GM21717 (cell line): ENCODE measurements at regions not wholly inside any gene's neighbourhood (a gene's known extent, or its start where the extent isn't known, plus 50 kb on each side); places are given as distances from the start of the nearest gene placed in this dataset.

ENCODE experiments used
- ATAC-seq: cut with Tn5 transposase; IDR thresholded peaks from one replicate; pipeline ENCODE4 v1.9.1; 2021; ENCODE audit warnings: mild to moderate bottlenecking, moderate library complexity; ENCODE audit not compliant: unreplicated experiment

- no peak for ATAC-seq
These were observed 87.9 kb downstream of the THBS2 start for GRCh38 chr6:169165561-169166300.

- ATAC-seq: no peak
These were observed 88.7 kb downstream of the THBS2 start for GRCh38 chr6:169164986-169165385.

GRCh38 chr6:169164451-169164850 lies 89.2 kb downstream of the THBS2 start:
- ATAC-seq: no peak

DNA sequence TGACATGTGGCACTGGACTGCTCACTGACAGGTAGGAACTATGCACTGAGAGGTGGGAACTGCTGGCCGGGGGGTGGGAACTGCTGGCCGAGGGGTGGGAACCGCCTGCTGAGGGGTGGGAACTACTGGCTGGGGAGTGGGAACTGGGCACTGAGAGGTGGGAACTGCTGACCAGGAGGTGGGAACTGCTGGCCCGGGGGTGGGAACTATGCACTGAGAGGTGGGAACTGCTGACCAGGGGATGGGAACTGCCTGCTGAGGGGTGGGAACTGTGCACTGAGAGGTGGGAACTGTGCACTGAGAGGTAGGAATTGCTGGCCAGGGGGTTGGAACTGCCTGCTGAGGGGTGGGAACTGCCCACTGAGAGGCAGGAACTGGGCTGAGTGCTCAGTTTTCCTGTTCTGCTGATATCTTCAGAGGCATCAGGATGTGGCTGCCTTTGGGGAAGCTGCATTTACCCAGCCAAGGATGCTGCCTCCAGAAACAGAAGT lies 90.2 kb downstream of the THBS2 start:
- no peak for ATAC-seq

- ATAC-seq: no peak
These were observed 90.8 kb downstream of the THBS2 start for GRCh38 chr6:169162752-169163407.

DNA sequence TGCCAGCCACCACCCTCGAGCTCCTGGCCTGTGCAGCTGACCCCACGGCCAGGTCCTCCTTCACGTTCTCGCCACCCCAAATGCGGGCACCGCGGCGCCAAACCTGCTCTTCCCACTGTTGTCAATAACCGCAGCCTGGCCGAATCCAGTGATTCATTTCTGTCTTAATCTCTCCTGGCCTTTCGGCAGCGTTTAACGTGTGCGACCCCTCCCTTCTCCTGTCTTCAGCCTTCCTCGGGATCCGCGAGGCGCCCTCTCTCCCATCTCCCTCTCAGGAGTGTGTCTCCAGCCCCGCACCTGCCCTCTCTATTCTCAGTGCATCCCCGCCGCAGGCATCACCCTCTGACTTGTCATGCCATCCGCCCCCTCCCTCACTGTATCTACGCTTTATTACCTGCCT lies 91.4 kb downstream of the THBS2 start:
- no peak for ATAC-seq

DNA sequence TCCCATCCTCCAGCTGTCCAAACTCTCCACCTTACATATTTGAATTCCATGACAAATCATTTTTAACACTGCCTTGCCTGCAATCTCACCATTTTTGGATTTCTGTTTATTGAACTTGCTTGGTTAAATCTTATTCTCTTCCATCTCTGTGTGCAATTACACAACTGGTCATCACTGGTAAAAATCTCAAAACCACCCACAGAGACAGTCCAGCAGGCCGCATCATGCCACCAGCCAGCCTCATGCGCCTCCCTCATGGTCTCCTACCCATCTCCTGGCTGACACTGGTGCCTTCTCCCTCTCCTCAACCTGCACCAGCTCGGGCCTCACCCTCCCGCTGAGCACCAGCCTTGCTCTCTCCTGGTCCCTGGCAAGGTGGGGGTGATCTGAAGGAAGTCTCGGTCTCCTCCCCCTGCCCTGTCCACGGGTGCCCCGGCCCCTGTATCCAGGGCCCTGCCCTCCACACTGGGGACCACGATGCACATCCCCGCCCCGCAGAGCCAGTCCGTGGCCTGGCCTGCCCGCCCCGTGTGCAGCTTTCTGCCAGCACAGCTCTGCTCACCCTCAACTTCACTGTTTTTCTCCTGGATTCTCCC lies 92.0 kb downstream of the THBS2 start:
- no peak for ATAC-seq

DNA sequence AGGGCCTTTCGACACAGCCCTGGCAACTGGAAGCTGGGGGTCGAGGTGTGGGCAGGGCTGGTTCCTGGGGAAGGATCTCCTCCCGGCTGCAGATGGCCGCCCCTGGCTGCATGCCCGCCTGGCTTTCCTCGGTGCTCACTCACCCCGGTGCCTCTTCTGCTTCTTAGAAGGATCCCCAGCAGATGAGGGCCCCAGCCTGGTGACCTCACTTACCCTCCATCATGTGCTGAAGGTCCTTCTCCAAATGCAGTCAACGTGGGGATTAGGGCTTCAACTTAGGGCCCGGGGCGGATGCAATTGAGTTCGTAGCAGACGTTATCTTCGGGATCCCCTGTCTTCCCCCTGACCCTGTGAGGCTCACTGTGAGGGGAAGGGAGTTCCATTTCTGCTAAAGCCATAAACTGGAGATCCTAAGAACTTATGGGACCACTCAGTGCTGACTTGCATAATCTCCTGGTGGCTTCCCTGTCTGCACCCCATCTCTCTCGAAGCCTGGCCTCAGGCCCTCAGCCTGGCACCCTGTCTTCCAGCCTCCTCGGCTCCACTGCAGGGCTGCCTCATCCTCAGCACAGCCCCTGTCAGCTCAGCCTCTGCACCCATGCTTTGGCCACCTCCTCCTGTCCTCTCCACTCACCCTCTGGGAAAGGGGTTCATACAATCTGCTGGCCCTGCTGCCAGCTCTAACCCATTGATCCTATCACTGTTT lies 92.6 kb downstream of the THBS2 start:
- ATAC-seq: no peak

GRCh38 chr6:169160091-169160854 lies 93.4 kb downstream of the THBS2 start:
- no peak for ATAC-seq

DNA sequence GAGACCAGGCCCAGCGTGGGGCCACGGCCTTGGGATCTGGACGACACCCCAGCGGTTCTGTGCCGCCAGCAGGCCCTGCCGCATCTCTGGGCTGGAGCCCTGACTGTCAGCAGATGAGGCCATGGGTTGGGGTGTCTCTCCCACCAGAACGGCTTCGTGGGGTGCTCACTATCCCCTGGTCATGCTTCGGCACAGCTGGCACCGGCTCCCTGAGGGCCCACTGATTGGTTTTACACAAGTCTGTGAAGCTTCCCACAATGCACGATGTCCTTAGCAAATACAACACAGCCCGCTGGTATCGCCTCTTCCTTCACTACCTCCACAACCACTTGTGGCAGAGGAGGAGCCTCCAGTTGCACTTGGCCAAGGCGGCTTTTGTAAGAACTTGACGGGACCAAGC lies 94.3 kb downstream of the THBS2 start:
- ATAC-seq: no peak

- ATAC-seq: no peak
These were observed 95.0 kb downstream of the THBS2 start for GRCh38 chr6:169158691-169159090.

DNA sequence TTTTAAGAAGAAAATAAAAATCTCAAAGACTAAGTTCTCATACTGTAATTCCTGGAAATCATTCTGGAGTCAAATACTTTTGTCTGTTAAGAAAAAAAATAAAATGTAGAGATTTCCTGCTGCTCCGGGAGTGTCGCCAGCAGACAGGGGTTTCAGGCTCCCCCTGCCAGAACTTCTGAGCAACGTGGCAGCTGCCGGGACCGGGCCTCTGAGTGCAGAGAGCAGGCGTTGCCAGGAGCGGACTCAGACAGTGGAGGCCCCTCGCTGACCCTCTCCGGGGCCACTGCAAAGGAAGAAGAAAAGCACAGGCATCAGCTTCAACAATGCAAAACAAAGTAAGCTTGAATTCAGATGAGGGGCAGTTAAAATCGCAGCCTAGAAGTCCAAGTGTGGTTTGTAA lies 95.5 kb downstream of the THBS2 start:
- ATAC-seq: no peak

GRCh38 chr6:169157197-169158148 lies 96.2 kb downstream of the THBS2 start:
- ATAC-seq: no peak

GRCh38 chr6:169156793-169157147 lies 96.9 kb downstream of the THBS2 start:
- no peak for ATAC-seq

GRCh38 chr6:169156108-169156792 lies 97.4 kb downstream of the THBS2 start:
- ATAC-seq: no peak

DNA sequence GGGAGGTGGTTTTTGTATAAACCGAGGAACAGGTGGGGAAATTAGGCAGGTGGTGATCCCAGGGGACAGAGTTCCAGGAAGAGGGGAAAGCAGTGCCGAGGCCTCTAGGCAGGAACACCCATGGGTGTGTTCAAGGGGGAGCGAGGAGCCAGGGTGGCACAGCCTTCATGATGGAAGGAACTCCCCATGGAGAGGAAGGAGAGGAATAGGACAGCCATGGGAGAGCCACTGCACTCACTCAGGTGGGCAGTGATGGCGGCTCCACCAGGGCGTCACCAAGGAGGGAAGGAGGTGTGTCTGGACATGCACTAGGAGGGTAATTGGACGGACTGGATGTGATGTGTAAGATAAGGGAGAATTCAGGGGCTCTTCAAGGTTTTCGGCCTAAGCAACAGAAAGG lies 98.2 kb downstream of the THBS2 start:
- no peak for ATAC-seq

GRCh38 chr6:169153401-169153800 lies 100.2 kb downstream of the THBS2 start:
- no peak for ATAC-seq

DNA sequence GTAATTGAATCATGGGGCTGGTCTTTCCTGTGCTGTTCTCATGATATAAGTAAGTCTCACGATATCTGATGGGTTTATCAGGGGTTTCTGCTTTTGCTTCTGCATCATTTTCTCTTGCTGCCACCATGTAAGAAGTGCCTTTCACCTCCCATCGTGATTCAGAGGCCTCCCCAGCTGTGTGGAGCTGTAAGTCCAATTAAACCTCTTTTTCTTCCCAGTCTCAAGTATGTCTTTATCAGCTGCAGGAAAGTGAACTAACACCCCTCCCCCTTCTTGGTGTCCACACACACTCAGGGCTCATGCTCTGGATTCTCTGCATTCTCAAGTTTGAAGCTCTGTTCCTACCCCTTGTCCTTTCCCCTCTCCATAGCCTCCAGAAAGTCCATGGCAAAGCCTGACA lies 107.1 kb downstream of the THBS2 start:
- ATAC-seq: no peak

DNA sequence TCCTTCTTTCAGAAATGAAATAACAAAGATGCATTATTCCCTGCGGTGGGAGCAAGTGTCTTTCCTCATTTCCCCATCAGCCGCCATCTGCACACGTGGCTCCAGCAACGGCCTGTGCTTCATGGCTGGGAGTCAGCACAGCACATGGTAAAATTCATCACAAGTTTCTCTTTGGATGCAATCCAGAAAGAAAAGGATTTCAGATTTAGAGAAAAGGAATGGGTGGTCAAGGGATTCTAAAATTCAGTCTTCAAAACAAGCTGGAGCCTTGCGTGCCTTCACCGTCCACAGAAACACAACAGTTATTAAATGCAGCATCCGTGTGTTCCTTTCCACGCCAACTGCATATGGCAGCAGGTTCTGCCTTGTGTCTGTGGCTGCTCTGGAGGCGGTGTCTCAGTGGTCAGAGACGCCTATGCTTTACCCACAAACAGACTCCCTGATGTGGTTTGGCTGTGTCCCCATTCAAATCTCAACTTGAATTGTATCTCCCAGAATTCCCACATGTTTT lies 107.6 kb downstream of the THBS2 start:
- no peak for ATAC-seq
